Thoracic aorta (tissue), 2 donors: ENCODE measurements at regions not wholly inside any gene's neighbourhood (a gene's known extent, or its start where the extent isn't known, plus 50 kb on each side); places are given as distances from the start of the nearest gene placed in this dataset.
A peak's percentile ranks its signal among the peaks of the same experiment; 100 is the strongest.
"Not testable (repeated sequence)": the region's sequence is repeated elsewhere in the genome, so short reads cannot be mapped to it uniquely, and the experiment has no call there.

Source experiments
- ATAC-seq: fragments of 150-250 bp; one replicate; pipeline ENCODE4 v1.8.0; 2017; ENCODE audit warnings: low read depth; ENCODE audit not compliant: insufficient number of reproducible peaks, low FRiP score
- DNase-seq: peaks from one replicate; pipeline ENCODE4 v3.0.0-alpha.2; 2020; ENCODE audit warnings: low spot score
- H3K27ac ChIP-seq, 2 donors: fragments of 200-600 bp; sonication (generic); 1 replicate in 1 of 2; 2 replicates in 1 of 2; pipeline ENCODE4 v1.5.1; 2016; ENCODE audit warnings: mild to moderate bottlenecking in 2 of 2, moderate library complexity in 2 of 2
- H3K27me3 ChIP-seq: fragments of 200-600 bp; sonication (generic); replicated peaks from 2 replicates; pipeline ENCODE4 v1.6.0; 2016; ENCODE audit warnings: mild to moderate bottlenecking; ENCODE audit not compliant: insufficient read depth
- H3K36me3 ChIP-seq: fragments of 200-600 bp; sonication (generic); one replicate; pipeline ENCODE4 v1.5.1; 2016
- H3K4me1 ChIP-seq, 2 donors: fragments of 200-600 bp; sonication (generic); 1 replicate in 1 of 2; 2 replicates in 1 of 2; pipeline versions ENCODE4 v1.5.1 to v1.6.0; 2016; ENCODE audit warnings: low read depth in 2 of 2, mild to moderate bottlenecking in 1 of 2; ENCODE audit not compliant: control insufficient read depth in 1 of 2
- H3K4me3 ChIP-seq: fragments of 200-600 bp; sonication (generic); 2 replicates; pipeline ENCODE4 v1.5.1; 2016; ENCODE audit warnings: mild to moderate bottlenecking
- H3K9me3 ChIP-seq: fragments of 200-600 bp; sonication (generic); 2 replicates; pipeline ENCODE4 v1.5.1; 2016
- TF ChIP-seq, protein P1 (sequence below): fragments of 200-600 bp; sonication (generic); IDR thresholded peaks from one replicate; pipeline ENCODE4 v1.5.1; 2019; ENCODE audit warnings: antibody characterized with exemption

DNA sequence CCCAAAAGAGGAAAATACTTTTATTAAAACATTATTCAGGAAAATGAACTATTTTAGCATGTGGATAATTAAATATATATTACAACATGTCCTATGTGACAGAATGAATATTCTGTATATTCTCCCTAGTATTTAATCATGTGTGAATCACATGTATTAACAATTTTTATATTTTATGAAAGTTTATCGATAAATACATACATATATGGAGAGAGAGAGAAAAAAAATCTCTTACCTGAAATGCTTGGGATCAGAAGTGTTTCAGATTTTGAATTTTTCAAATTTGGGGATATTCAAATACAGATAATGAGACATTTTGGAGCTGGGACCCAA is 228.6 kb upstream of the RBBP8 start:
- H3K27me3 ChIP-seq: no peaks in the 10 kb centered on the region
- no peaks in the 10 kb centered on the region for H3K9me3 ChIP-seq
- no peak overlapping the region for H3K4me3 ChIP-seq
- TF ChIP-seq, protein P1, sequence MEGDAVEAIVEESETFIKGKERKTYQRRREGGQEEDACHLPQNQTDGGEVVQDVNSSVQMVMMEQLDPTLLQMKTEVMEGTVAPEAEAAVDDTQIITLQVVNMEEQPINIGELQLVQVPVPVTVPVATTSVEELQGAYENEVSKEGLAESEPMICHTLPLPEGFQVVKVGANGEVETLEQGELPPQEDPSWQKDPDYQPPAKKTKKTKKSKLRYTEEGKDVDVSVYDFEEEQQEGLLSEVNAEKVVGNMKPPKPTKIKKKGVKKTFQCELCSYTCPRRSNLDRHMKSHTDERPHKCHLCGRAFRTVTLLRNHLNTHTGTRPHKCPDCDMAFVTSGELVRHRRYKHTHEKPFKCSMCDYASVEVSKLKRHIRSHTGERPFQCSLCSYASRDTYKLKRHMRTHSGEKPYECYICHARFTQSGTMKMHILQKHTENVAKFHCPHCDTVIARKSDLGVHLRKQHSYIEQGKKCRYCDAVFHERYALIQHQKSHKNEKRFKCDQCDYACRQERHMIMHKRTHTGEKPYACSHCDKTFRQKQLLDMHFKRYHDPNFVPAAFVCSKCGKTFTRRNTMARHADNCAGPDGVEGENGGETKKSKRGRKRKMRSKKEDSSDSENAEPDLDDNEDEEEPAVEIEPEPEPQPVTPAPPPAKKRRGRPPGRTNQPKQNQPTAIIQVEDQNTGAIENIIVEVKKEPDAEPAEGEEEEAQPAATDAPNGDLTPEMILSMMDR: no peak
- ATAC-seq: no peak
- no peaks in the 10 kb centered on the region for H3K36me3 ChIP-seq
- H3K4me1 ChIP-seq: peaks cover 0 to 7% of the 10 kb centered on the region in 2 donors
- no peak for DNase-seq
- no peak overlapping the region for H3K27ac ChIP-seq

DNA sequence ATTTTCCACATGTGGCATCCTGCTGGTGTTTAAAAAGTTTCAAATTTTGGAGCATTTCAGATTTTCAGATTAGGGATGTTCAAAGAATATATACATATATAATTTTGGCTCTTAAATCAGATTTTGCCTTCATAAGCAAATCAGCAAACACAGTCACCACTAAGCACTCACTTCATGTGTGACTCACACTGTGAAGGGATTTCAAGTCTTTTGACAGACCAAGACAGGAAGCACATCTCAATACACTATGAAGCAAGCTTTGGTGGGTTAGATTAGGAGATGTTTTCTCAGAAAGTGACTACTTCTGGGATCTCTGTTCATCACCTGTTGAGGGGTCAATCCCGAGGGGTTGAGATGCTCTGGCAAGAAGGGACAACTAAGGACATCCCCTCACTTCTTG is 227.8 kb upstream of the RBBP8 start:
- Histone ChIP-seq H3K36me3 (no peaks in the 10 kb centered on the region), H3K27me3 (no peaks in the 10 kb centered on the region), H3K4me3 (no peak overlapping the region), H3K27ac (no peak overlapping the region), H3K9me3 (no peaks in the 10 kb centered on the region), H3K4me1 (peaks cover 4 to 9% of the 10 kb centered on the region in 2 donors)
- DNase-seq (no peak), ATAC-seq (no peak)
- TF ChIP-seq, protein P1: no peak

DNA sequence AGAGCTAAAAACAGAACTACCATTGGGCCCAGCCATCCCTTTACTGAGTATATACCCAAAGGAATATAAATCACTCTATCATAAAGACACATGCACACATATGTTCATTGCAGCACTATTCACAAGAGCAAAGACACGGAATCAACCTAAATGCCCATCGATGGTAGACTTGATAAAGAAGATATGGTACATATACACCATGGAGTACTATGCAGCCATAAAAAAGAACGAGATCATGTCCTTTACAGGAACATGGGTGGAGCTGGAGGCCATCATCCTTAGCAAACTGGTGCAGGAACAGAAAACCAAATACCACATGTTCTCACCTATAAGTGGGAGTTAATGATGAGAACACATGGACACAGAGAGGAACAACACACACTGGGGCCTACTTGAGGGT is 227.1 kb upstream of the RBBP8 start:
- peaks cover 6 to 12% of the 10 kb centered on the region in 2 donors for H3K4me1 ChIP-seq
- H3K4me3 ChIP-seq, H3K27ac ChIP-seq, H3K36me3 ChIP-seq, H3K9me3 ChIP-seq, H3K27me3 ChIP-seq, DNase-seq, ATAC-seq: not testable (repeated sequence)

DNA sequence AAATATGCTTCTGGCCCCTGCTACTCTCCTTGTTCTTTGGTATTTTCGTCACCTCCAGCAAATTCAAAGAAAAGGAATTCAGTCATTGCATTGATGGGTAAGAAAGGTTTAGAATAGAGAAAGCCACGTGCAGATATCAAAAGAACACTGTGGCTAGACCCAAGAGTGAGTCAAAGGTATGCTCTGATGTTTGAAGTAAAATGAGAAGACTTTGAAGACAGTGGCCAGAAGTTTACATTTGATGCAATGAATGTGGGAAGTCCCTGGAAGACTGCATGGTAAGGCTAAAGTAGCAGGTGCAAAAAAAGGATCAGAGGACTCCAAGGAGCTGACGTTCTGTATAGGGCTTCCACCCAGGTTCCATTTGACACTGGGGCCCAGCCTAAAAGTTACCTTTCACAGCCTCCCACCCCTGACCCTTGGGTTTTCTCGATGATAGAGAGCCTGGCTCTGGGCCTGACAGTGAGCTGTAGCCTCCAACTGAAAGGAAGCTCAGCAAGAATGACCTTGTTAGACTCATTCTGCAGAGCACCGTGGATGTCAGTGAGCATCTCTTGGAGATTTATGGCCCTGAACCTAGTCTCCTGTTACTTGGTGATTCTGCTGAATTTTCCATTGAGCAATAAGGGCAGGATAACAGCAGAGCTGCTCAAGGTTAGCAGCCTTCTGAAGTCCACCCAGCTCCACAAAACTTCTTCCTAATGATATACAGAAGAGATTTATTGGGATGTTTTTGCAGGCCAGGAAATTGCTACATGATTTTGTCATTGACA is 223.7 kb upstream of the RBBP8 start:
- Histone ChIP-seq H3K36me3 (no peaks in the 10 kb centered on the region), H3K27me3 (no peaks in the 10 kb centered on the region), H3K27ac (no peak overlapping the region), H3K9me3 (no peaks in the 10 kb centered on the region), H3K4me3 (no peak overlapping the region), H3K4me1 (peaks cover 18 to 37% of the 10 kb centered on the region in 2 donors)
- ATAC-seq (no peak), DNase-seq (no peak)
- TF ChIP-seq, protein P1: no peak

DNA sequence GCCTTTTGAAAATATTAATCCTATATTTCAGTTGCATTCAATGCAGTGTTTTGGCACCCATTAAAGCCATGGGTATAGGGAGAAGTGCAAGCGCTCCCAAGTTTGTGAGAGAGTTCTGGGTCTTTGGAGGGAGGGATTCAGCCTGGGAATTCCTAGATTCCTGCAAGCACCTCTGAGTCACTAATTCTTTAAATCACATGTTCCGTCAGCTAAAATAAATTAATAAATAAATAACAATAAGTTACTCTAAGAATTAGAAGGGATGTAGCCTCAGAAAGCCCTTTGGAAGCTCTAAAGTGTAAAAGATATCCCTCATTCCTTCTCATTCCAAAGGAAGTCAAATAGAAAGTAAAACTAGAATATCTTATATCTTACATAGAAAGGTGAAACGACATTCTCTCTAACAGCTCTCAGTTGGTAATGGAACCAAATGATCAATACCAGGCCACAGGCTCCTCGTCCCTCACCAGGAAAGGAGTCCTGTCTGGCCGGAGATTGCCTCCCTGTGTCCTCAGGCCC is 222.4 kb upstream of the RBBP8 start:
- DNase-seq: no peak
- H3K9me3 ChIP-seq: no peaks in the 10 kb centered on the region
- peak overlapping the region; percentile 77 for H3K4me3 ChIP-seq
- TF ChIP-seq, protein P1: no peak
- peak overlapping the region; percentile 26 to 73 for H3K27ac ChIP-seq
- peaks cover 18 to 37% of the 10 kb centered on the region in 2 donors for H3K4me1 ChIP-seq
- H3K27me3 ChIP-seq: no peaks in the 10 kb centered on the region
- no peaks in the 10 kb centered on the region for H3K36me3 ChIP-seq
- ATAC-seq: no peak
